ENCODE measurements at regions not wholly inside any gene's neighbourhood (a gene's known extent, or its start where the extent isn't known, plus 50 kb on each side); places are given as distances from the start of the nearest gene placed in this dataset.

GRCh38 chrX:34999702-35000101, 57.1 kb downstream of the FAM47B start:
- ChIA-PET CTCF (interaction anchor here (0.7 kb wide), 1 partner anchor 819 kb away, joined by 3 read pairs; no protein-coding TSS in a partner anchor), POLR2A (no interaction called here)
- no peaks in the 10 kb centered on the region for H3K9me3 ChIP-seq (ENCODE audit: control insufficient read depth, insufficient read depth, low read depth, low read length)
- TF ChIP-seq ZNF777 (tag by site-specific recombination; IDR thresholded peaks at IDR 0.05; ENCODE audit: borderline replicate concordance) (no peak), ZFHX2 (tag by site-specific recombination; conservative IDR thresholded peaks at IDR 0.05) (no peak), ZNF830 (tag by site-specific recombination; IDR thresholded peaks at IDR 0.05; ENCODE audit: low read depth) (no peak), PBX3 (CRISPR knock-in tag; IDR thresholded peaks at IDR 0.05) (no peak), ZNF202 (tag by site-specific recombination; IDR thresholded peaks at IDR 0.05; ENCODE audit: borderline replicate concordance) (no peak), ZIC2 (tag by site-specific recombination; IDR thresholded peaks at IDR 0.05) (no peak), PRDM1 (tag by site-specific recombination; IDR thresholded peaks at IDR 0.05) (no peak), ZBTB44 (tag by site-specific recombination; IDR thresholded peaks at IDR 0.05) (no peak), YY2 (tag by site-specific recombination; IDR thresholded peaks at IDR 0.05) (no peak), KLF16 (tag by site-specific recombination; IDR thresholded peaks at IDR 0.05) (no peak), MEIS1 (CRISPR knock-in tag; IDR thresholded peaks at IDR 0.05; ENCODE audit: borderline replicate concordance) (no peak), PATZ1 (tag by site-specific recombination; IDR thresholded peaks at IDR 0.05) (no peak), ZNF416 (tag by site-specific recombination; IDR thresholded peaks at IDR 0.05) (no peak), BCL11A (tag by site-specific recombination; IDR thresholded peaks at IDR 0.05; ENCODE audit: low read depth) (no peak), ZNF18 (tag by site-specific recombination; IDR thresholded peaks at IDR 0.05) (no peak)
- TF ChIP-seq, protein P1, sequence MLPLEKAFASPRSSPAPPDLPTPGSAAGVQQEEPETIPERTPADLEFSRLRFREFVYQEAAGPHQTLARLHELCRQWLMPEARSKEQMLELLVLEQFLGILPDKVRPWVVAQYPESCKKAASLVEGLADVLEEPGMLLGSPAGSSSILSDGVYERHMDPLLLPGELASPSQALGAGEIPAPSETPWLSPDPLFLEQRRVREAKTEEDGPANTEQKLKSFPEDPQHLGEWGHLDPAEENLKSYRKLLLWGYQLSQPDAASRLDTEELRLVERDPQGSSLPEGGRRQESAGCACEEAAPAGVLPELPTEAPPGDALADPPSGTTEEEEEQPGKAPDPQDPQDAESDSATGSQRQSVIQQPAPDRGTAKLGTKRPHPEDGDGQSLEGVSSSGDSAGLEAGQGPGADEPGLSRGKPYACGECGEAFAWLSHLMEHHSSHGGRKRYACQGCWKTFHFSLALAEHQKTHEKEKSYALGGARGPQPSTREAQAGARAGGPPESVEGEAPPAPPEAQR (tag by site-specific recombination; IDR thresholded peaks at IDR 0.05): no peak
- TF ChIP-seq, protein P2, sequence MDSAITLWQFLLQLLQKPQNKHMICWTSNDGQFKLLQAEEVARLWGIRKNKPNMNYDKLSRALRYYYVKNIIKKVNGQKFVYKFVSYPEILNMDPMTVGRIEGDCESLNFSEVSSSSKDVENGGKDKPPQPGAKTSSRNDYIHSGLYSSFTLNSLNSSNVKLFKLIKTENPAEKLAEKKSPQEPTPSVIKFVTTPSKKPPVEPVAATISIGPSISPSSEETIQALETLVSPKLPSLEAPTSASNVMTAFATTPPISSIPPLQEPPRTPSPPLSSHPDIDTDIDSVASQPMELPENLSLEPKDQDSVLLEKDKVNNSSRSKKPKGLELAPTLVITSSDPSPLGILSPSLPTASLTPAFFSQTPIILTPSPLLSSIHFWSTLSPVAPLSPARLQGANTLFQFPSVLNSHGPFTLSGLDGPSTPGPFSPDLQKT (IDR thresholded peaks at IDR 0.05; ENCODE audit: borderline replicate concordance, low read depth, low read length): no peak
- TF ChIP-seq, protein P3, sequence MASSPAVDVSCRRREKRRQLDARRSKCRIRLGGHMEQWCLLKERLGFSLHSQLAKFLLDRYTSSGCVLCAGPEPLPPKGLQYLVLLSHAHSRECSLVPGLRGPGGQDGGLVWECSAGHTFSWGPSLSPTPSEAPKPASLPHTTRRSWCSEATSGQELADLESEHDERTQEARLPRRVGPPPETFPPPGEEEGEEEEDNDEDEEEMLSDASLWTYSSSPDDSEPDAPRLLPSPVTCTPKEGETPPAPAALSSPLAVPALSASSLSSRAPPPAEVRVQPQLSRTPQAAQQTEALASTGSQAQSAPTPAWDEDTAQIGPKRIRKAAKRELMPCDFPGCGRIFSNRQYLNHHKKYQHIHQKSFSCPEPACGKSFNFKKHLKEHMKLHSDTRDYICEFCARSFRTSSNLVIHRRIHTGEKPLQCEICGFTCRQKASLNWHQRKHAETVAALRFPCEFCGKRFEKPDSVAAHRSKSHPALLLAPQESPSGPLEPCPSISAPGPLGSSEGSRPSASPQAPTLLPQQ (tag by site-specific recombination; IDR thresholded peaks at IDR 0.05): no peak
- TF ChIP-seq, protein P4, sequence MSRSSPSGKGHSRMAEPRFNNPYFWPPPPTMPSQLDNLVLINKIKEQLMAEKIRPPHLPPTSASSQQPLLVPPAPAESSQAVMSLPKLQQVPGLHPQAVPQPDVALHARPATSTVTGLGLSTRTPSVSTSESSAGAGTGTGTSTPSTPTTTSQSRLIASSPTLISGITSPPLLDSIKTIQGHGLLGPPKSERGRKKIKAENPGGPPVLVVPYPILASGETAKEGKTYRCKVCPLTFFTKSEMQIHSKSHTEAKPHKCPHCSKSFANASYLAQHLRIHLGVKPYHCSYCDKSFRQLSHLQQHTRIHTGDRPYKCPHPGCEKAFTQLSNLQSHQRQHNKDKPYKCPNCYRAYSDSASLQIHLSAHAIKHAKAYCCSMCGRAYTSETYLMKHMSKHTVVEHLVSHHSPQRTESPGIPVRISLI (tag by site-specific recombination; IDR thresholded peaks at IDR 0.05): no peak
- no peak overlapping the region for H3K4me3 ChIP-seq (ENCODE audit: low read depth, low read length)
- H3K4me1 ChIP-seq (ENCODE audit: control insufficient read depth, insufficient read depth, low read length): no peaks in the 10 kb centered on the region
- H3K27ac ChIP-seq (ENCODE audit: extremely low read depth, low read depth, low read length): no peak overlapping the region
- H3K36me3 ChIP-seq (ENCODE audit: control insufficient read depth in 2 of 2, insufficient read depth in 1 of 2, low read length in 2 of 2): no peaks in the 10 kb centered on the region

Measured in HEK293 (cell line).